ENCODE measurements at regions not wholly inside any gene's neighbourhood (a gene's known extent, or its start where the extent isn't known, plus 50 kb on each side); places are given as distances from the start of the nearest gene placed in this dataset.

GRCh38 chr10:3357737-3358136 is 185.2 kb upstream of the PITRM1 start:
- TF ChIP-seq GATA2 (IDR thresholded peaks at IDR 0.05; ENCODE audit: low read depth, low read length) (no peak), GATA3 (IDR thresholded peaks at IDR 0.05; ENCODE audit: low read depth, low read length) (no peak)

All from SH-SY5Y (cell line).